HL-60 (cell line): ENCODE measurements at regions not wholly inside any gene's neighbourhood (a gene's known extent, or its start where the extent isn't known, plus 50 kb on each side); places are given as distances from the start of the nearest gene placed in this dataset.

Source experiments
- POLR2AphosphoS5 ChIP-seq: IDR thresholded peaks from 2 replicates; pipeline ENCODE4 v1.6.1; 2012; ENCODE audit warnings: low read depth
- TF ChIP-seq, protein P1 (sequence below): IDR thresholded peaks from one replicate; pipeline ENCODE4 v1.5.1; 2011; ENCODE audit warnings: low read length, control low read depth, inconsistent platforms; ENCODE audit not compliant: insufficient read depth
- TF ChIP-seq, protein P2 (sequence below): IDR thresholded peaks from 2 replicates; pipeline ENCODE4 v1.6.1; 2012; ENCODE audit warnings: low read depth; ENCODE audit not compliant: insufficient replicate concordance

DNA sequence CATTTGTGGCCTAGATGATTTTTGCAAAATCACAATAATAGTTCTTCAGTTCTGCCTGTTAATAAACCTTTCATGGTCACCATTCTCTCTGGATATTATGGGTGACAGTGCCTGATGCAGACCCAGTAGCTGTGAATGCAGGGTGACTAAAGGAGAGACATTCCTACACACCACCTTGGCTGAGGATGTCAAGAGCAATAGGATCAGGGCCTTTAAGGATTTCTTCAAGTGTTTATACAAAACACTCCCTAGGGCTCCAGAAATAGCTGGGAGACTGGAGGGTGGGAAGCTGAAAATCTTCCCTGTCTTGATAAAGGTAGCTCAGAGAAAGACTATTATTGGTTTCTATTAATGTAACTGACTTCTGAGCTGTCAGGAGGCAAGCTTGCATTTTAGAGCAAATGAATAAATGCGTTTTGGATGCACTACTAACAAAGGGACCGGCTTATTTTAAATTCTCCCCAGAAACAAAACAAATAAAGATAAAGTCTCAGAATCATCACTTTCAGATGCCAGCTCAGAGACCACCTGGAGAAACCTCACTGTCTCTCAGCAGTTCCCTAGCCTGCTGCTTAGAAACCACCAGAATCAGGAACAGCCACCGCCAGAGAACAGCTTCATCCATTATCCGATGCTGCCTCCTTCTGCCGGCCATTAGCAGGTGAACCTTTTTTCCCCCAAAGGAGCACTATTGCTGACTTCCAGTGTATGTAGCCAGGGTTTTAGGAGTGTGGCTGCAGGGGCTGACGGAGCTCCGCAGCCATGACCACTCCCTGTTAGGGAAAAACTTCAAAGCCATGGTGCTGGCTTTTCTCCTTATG is 171.4 kb upstream of the DYNLRB2 start:
- TF ChIP-seq, protein P1, sequence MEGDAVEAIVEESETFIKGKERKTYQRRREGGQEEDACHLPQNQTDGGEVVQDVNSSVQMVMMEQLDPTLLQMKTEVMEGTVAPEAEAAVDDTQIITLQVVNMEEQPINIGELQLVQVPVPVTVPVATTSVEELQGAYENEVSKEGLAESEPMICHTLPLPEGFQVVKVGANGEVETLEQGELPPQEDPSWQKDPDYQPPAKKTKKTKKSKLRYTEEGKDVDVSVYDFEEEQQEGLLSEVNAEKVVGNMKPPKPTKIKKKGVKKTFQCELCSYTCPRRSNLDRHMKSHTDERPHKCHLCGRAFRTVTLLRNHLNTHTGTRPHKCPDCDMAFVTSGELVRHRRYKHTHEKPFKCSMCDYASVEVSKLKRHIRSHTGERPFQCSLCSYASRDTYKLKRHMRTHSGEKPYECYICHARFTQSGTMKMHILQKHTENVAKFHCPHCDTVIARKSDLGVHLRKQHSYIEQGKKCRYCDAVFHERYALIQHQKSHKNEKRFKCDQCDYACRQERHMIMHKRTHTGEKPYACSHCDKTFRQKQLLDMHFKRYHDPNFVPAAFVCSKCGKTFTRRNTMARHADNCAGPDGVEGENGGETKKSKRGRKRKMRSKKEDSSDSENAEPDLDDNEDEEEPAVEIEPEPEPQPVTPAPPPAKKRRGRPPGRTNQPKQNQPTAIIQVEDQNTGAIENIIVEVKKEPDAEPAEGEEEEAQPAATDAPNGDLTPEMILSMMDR = no peak
- TF ChIP-seq POLR2AphosphoS5 = no peak
- TF ChIP-seq, protein P2, sequence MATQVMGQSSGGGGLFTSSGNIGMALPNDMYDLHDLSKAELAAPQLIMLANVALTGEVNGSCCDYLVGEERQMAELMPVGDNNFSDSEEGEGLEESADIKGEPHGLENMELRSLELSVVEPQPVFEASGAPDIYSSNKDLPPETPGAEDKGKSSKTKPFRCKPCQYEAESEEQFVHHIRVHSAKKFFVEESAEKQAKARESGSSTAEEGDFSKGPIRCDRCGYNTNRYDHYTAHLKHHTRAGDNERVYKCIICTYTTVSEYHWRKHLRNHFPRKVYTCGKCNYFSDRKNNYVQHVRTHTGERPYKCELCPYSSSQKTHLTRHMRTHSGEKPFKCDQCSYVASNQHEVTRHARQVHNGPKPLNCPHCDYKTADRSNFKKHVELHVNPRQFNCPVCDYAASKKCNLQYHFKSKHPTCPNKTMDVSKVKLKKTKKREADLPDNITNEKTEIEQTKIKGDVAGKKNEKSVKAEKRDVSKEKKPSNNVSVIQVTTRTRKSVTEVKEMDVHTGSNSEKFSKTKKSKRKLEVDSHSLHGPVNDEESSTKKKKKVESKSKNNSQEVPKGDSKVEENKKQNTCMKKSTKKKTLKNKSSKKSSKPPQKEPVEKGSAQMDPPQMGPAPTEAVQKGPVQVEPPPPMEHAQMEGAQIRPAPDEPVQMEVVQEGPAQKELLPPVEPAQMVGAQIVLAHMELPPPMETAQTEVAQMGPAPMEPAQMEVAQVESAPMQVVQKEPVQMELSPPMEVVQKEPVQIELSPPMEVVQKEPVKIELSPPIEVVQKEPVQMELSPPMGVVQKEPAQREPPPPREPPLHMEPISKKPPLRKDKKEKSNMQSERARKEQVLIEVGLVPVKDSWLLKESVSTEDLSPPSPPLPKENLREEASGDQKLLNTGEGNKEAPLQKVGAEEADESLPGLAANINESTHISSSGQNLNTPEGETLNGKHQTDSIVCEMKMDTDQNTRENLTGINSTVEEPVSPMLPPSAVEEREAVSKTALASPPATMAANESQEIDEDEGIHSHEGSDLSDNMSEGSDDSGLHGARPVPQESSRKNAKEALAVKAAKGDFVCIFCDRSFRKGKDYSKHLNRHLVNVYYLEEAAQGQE = no peak
